HCEC 1CT (cell line): ENCODE measurements at regions not wholly inside any gene's neighbourhood (a gene's known extent, or its start where the extent isn't known, plus 50 kb on each side); places are given as distances from the start of the nearest gene placed in this dataset.
"Not testable (repeated sequence)": the region's sequence is repeated elsewhere in the genome, so short reads cannot be mapped to it uniquely, and the experiment has no call there.

Experiments
- DNase-seq: peaks from one replicate; pipeline ENCODE4 v3.0.0-alpha.2; 2017

DNA sequence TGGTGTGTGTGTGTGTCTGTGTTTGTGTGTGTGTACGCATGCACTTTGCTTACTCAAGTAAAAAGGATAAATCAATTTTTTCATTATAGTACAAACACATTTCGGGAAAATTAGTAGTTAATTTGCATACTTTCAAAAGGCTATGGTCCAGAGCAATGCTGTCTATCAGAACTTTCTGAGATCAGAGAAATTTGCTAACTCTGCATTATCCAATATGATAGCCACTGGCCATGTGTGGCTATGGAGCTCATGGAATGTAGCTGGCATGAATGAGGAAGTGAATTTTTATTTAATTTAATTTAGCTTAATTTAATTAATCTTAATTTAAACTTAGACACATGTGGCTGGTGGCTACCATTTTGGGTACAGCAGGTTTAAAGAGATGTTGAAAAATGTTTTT, 289.6 kb downstream of the MAT2B start:
- DNase-seq = no peak

DNA sequence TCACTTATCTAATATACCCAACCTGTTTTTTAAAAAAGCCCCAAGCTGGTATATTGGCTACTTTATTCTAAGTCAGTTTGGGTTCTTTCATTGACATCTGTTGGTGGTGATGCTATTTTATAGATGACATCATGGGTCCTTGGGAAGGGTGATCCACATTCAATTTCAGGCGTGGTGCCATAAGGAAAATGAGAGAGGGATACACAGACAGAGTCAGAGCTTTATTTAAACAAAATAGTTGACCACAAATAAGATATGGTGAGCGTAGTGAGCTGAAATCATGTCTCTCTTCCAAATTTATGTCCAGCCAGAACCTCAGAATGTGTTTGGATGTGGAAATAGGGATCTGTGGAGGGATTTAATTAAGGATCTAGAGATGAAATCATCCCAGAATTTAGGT, 302.4 kb downstream of the MAT2B start:
- DNase-seq = no peak

DNA sequence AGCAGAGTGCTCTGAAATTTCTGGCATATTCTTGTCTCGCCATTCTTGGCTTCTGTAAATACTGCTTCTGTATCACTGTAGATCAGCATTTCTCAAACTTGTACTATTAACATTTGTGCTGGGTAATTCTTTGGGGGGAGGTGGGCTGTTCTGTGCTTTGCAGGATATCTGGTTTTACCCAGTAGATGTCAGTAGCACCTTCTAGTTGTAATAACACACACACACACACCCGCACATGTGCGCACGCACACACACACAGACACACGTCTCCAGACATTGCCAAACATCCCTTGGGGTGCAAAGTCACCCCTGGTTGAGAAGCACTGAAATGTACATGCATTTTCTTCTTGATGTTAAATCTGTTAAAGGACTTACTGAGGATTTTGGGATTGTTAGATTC, 304.1 kb downstream of the MAT2B start:
- DNase-seq = no peak

DNA sequence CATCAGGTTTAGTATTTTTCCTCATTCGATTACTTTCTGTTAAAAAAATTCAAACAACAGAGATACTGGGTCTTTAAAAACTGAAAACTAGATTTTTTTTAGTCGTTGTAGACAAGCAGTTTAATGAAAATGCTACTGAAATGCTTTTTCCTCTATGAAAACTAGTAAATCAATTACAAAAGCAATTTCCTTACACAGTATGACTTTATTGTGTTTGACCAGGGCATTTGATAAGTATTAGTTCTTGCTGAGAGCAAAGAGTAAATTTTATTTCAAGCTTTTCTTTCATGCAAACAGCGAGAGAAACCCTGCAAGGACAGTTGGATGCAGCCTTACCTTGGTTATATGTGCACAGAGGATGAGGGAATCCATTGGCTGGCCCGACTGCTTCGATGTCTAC, 308.5 kb downstream of the MAT2B start:
- DNase-seq = no peak

- no peak for DNase-seq
These were observed 309.9 kb downstream of the MAT2B start for GRCh38 chr5:163815240-163815791.

DNA sequence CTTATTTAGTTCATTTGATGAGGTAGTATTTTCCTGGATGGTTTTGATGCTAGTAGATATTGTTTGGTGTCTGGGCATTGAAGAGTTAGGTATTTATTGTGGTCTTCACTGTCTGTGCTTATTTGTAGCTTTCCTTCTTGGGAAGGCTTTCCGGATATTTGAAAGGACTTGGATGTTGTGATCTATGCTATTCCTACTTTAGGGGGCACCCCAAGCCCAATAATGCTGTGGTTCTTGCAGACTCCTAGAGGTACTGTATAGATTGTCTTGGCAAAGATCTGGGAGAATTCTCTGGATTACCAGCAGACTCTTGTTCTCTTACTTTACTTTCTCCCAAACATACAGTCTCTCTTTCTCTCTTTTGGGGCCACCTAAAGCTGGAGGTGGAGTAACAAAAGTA, 315.7 kb downstream of the MAT2B start:
- no peak for DNase-seq

- DNase-seq = no peak
These were observed 317.1 kb downstream of the MAT2B start for GRCh38 chr5:163822548-163822947.

- no peak for DNase-seq
These were observed 320.2 kb downstream of the MAT2B start for GRCh38 chr5:163825661-163826060.

GRCh38 chr5:163826201-163826600, 320.8 kb downstream of the MAT2B start:
- DNase-seq = no peak

- DNase-seq = no peak
These were observed 326.7 kb downstream of the MAT2B start for GRCh38 chr5:163832155-163832554.

- no peak for DNase-seq
These were observed 333.3 kb downstream of the MAT2B start for GRCh38 chr5:163838738-163839137.

DNA sequence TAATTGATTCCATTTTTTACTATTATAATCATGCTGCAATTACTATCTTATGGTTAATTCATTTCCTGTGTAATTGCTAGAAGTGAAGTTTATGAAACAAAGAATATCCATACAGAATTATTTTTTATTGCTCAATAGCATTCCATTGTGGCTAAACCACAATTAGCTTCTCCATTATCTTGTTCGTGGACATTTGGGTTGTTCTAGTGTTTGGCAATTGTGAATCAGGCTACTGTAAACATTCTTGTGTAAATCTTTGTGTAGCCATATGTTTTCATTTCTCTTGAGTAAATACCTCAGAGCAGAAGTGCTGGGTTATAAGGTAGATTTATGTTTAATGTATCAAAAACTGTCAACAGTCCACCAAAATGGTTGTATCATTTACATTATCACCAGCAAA, 341.1 kb downstream of the MAT2B start:
- DNase-seq = peak; percentile 80

GRCh38 chr5:163855754-163856153, 350.3 kb downstream of the MAT2B start:
- no peak for DNase-seq

DNA sequence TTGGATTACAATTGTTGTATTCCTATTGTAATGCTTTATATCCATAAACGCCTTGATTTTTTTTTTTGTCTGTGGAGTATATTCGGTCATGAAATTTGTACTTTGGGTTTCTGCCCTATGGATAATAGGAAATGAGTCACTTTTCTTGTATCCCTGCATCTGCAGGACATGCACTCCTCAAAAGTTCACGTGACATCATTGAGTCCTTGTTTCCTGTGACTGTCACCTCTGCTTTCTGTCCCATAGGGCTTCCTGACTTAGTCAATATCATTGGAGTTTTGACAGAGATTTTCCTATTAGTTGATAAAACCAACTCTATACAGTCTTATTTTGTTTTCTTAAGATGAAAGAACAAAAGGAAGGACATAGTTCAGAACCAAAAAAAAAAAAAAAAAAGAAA, 356.3 kb downstream of the MAT2B start:
- peak; percentile 43 for DNase-seq

DNA sequence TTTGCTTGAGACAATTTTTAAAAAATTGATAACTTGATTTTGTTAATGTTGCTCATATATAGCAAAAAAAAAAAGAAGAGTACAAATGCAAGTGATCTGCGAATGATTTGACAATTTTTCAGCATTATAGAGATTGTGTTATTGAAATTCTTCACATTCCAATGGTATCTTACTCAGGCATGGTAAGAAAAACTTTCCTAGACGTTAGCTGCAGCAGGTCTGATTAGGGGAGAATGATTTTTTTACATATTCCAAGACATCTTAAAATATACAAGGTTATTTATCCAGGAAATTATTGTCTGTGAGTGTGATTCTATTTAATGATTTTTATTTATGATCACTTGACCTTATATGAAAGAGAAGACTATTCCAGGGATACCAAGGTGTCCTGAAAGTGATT, 361.9 kb downstream of the MAT2B start:
- DNase-seq = peak; percentile 39

DNA sequence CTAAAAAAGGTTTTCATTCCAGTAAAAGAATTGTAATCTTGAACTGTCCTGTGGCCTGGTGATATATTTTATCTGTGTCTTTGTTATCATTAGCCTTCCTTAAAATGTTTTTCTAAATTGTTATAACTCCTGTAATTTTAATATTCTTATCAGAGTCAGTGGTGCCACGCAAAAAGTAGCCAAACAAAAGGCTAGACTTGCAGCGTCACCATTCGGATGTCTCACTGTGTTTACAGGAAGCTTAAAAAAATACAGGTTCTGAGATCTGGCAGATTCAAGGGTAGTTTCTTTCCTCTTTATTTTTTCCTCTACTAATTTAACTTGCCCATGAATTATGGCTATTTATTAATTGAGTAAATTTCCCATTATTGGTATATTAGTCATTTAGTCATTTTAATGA, 362.3 kb downstream of the MAT2B start:
- DNase-seq = no peak

DNA sequence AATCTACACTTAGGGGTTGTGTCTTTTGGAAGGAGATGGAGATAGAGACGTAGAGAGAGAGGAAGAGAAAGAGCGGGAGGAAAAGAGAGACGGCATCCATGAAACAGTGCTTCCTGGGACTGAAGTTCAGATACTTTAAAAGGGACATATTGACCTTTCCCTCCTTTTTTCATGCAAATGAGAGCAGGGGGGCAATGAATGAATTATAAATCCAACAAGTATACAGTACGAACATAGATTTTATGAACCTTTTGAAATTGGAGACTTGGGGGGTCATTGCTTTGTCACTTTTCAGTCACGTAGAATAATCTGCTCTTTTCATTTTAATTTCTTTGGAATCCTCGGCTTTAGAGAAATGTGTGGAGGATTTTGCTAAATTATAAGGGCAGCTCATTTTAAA, 364.2 kb downstream of the MAT2B start:
- no peak for DNase-seq

GRCh38 chr5:163870441-163870840, 365.0 kb downstream of the MAT2B start:
- DNase-seq = no peak

DNA sequence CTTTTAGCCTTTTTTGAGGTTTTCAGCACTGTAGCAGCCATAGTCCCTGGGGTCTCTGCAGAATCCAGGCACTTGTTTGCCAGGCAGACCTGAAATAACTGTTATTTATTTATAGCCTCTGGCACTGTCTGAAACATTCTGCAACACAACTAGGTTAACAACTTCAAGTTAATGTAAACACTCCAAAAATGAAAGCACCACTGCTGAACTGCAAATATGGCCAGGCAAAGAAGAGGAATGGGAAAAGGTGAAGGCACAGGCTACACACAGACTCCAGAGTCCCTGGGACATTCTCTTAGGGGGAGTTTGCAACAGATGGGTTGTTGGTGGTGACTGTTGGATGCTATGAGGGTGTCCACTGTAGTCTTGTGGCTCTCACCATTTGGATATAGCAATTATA, 369.0 kb downstream of the MAT2B start:
- DNase-seq = no peak

DNA sequence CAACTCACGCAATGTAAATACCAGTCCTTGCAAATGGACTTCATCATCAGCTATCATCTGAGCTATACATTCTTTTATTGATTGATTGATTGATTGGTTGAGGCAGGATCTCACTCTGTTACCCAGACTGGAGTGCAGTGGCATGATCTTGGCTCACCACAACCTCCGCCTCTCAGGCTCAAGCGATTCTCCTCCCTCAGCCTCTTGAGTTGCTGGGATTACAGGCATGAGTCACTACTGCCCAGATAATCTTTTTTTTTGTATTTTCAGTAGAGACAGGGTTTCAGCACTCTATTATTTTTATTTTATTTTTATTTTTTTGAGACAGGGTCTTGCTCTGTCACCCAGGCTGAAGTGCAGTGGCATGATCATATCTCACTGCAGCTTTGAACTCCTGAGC, 369.5 kb downstream of the MAT2B start:
- DNase-seq = not testable (repeated sequence)

DNA sequence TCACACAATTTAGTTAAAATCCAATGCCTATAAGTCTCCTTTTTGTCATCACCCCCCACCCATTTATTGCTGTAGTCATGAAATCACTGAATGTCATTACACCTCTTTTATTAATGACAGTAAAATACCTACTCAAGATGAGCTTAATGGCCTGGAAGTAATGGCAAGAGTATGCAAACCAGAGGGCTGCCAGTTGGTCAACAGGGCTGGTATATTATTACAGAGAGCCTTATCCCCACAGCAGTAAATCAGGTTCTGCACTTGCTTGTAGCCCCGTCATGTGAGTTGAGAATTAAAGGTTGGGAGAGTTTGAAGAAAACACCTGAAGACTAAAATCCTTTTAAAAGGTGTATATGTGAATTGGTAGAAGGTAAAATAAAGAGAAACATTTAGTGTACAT, 372.4 kb downstream of the MAT2B start:
- no peak for DNase-seq

DNA sequence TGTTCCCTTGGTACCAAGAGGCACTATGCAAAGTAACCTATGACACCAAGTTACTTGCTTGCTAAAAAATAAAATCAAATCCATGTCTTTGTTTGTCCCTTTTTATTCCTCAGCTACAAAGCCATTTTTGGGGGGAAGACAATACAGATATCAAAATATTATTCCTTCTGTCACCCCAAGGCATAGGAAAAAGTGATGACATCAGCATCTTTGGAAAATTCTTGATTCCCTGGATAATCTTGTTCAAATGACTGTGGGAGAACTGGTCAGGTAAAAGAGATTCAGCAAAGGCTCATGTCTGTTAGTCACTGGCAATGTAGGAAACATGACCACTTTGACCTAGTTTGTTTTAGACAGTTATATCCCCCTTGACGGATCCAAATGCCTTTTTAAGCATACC, 373.1 kb downstream of the MAT2B start:
- no peak for DNase-seq

DNA sequence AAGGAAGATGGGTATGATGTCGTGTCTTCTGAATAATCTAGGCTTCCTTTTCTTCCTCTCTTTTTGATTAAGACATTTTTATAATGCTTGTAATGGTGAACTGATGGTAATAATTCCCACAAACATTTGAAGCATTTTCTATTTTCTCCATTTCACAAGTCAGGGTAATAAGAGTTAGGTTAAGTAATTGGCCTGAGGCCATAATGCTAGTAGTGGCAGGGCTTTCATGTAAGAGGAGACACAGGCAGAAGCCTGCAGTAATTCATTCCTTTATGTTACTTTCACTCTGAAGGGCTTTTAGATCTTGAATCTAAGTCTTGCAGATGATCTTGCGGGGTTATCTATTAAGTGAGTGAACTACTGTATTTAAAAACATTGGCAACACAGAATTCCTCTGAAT, 374.9 kb downstream of the MAT2B start:
- DNase-seq = no peak

DNA sequence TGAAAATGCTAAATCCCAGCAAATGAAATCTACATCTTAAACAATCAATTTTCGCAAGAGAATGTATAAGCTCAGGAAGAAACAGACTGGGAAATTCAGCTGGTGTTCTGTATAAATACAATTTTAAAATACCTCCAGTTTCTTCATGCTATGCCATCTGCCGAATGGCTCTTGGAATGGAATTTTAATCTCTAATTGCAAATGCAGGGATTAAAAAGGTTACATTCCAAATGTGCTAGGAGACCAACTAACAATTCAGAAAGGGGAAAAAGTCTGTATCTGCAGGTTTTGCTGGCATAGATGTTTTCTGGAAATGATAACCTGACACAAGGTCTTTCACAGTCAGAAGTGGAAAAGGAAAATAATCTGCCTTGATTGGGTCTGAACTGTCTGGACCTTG, 379.7 kb downstream of the MAT2B start:
- DNase-seq = no peak

- DNase-seq = no peak
These were observed 382.4 kb downstream of the MAT2B start for GRCh38 chr5:163887854-163888253.

GRCh38 chr5:163888366-163888765, 382.9 kb downstream of the MAT2B start:
- no peak for DNase-seq
